PC-9 (cell line): ENCODE measurements at regions not wholly inside any gene's neighbourhood (a gene's known extent, or its start where the extent isn't known, plus 50 kb on each side); places are given as distances from the start of the nearest gene placed in this dataset.

Experiments
- BruUV-seq: library from RNA; stranded (reverse); fragments of 400-500 nt; replicated peaks from 2 replicates; lab custom pipeline; 2021; lab: Mats Ljungman, UMichigan
- CTCF ChIA-PET: fragments of 300-600 bp; sonication (Branson Sonifier 250); formaldehyde crosslinking; loops from one replicate; lab custom pipeline; 2022; ENCODE audit warnings: antibody characterized with exemption; lab: Charles Lee
- POLR2A ChIA-PET: fragments of 300-600 bp; sonication (Branson Sonifier 250); formaldehyde crosslinking; loops from one replicate; lab custom pipeline; 2022; ENCODE audit warnings: antibody characterized with exemption; ENCODE audit not compliant: unreplicated experiment; lab: Charles Lee
- DNase-seq, 2 experiments: peaks; one replicate each; pipeline versions ENCODE4 v3.0.0 to v3.0.0-alpha.2; 2015 to 2022; ENCODE audit warnings: mixed read lengths in 1 of 2
- H2AFZ ChIP-seq: fragments of 200-600 bp; sonication (generic); 2 replicates; pipeline ENCODE4 v1.8.1; 2017; ENCODE audit warnings: antibody characterized with exemption
- H3F3A ChIP-seq: fragments of 200-600 bp; sonication (generic); 2 replicates; pipeline ENCODE4 v1.8.1; 2017; ENCODE audit warnings: antibody characterized with exemption, mild to moderate bottlenecking, low read depth; ENCODE audit not compliant: insufficient read depth
- H3K27ac ChIP-seq: fragments of 200-600 bp; sonication (generic); 2 replicates; pipeline ENCODE4 v1.6.1; 2016; ENCODE audit warnings: mixed run types
- H3K27me3 ChIP-seq: fragments of 200-600 bp; sonication (generic); 2 replicates; pipeline ENCODE4 v1.6.1; 2016; ENCODE audit warnings: low read depth, mixed run types; ENCODE audit not compliant: insufficient read depth
- H3K36me3 ChIP-seq: fragments of 200-600 bp; sonication (generic); 2 replicates; pipeline ENCODE4 v1.6.1; 2016; ENCODE audit warnings: low read depth, mixed run types
- H3K4me1 ChIP-seq: fragments of 200-600 bp; sonication (generic); replicated peaks from 2 replicates; pipeline ENCODE4 v1.6.1; 2016; ENCODE audit warnings: mixed run types; ENCODE audit not compliant: insufficient read depth
- H3K4me2 ChIP-seq: fragments of 200-600 bp; sonication (generic); 2 replicates; pipeline ENCODE4 v1.6.1; 2017; ENCODE audit warnings: mixed run types
- H3K4me3 ChIP-seq: fragments of 200-600 bp; sonication (generic); 2 replicates; pipeline ENCODE4 v1.6.1; 2016; ENCODE audit warnings: mixed run types
- H3K79me2 ChIP-seq: fragments of 200-600 bp; sonication (generic); 2 replicates; pipeline ENCODE4 v1.6.1; 2017; ENCODE audit warnings: low read depth, mixed run types
- H3K9me2 ChIP-seq: fragments of 200-600 bp; sonication (generic); 2 replicates; pipeline ENCODE4 v1.8.1; 2017; ENCODE audit warnings: mild to moderate bottlenecking; ENCODE audit not compliant: insufficient read depth
- H3K9me3 ChIP-seq: fragments of 200-600 bp; sonication (generic); 2 replicates; pipeline ENCODE4 v1.8.1; 2016; ENCODE audit warnings: low read depth; ENCODE audit not compliant: insufficient read depth
- H4K20me1 ChIP-seq: fragments of 200-600 bp; sonication (generic); 2 replicates; pipeline ENCODE4 v1.8.1; 2017; ENCODE audit not compliant: insufficient read depth
- EZH2 ChIP-seq: fragments of 200-600 bp; sonication (generic); IDR thresholded peaks from 2 replicates; pipeline ENCODE4 v1.8.0; 2017; ENCODE audit warnings: antibody characterized with exemption, low read depth
- intact Hi-C: fragments of 100-400 bp; cut with micrococcal nuclease; formaldehyde crosslinking; loops from one replicate; pipeline ENCODE4 v1.10.0; 2022; ENCODE audit not compliant: unreplicated experiment
- TF ChIP-seq, protein P1 (sequence below): fragments of 200-600 bp; sonication (generic); conservative IDR thresholded peaks from 2 replicates; pipeline ENCODE4 v1.6.1; 2017; ENCODE audit warnings: mixed run types, antibody characterized with exemption, mild to moderate bottlenecking, moderate library complexity

GRCh38 chr17:12603566-12603965 is 62.1 kb upstream of the MYOCD start:
- DNase-seq, result no peak
- H3K9me2 ChIP-seq, result no peaks in the 10 kb centered on the region
- peaks cover 9% of the 10 kb centered on the region; the same call in 1 of the 2 replicates for H3K27me3 ChIP-seq
- no peaks in the 10 kb centered on the region for H4K20me1 ChIP-seq
- no peaks in the 10 kb centered on the region for H3K4me1 ChIP-seq
- H3K79me2 ChIP-seq, result no peaks in the 10 kb centered on the region
- BruUV-seq, result no TSS peak
- H3K4me2 ChIP-seq, result no peak overlapping the region
- H3K9me3 ChIP-seq, result no peaks in the 10 kb centered on the region
- POLR2A ChIA-PET, result no interaction called here
- no peak overlapping the region for H3K4me3 ChIP-seq
- H3K27ac ChIP-seq, result no peak overlapping the region
- CTCF ChIA-PET, result no interaction called here
- H3F3A ChIP-seq, result no peaks in the 10 kb centered on the region
- no peak overlapping the region for H2AFZ ChIP-seq
- no peaks in the 10 kb centered on the region for H3K36me3 ChIP-seq
- TF ChIP-seq, protein P1, sequence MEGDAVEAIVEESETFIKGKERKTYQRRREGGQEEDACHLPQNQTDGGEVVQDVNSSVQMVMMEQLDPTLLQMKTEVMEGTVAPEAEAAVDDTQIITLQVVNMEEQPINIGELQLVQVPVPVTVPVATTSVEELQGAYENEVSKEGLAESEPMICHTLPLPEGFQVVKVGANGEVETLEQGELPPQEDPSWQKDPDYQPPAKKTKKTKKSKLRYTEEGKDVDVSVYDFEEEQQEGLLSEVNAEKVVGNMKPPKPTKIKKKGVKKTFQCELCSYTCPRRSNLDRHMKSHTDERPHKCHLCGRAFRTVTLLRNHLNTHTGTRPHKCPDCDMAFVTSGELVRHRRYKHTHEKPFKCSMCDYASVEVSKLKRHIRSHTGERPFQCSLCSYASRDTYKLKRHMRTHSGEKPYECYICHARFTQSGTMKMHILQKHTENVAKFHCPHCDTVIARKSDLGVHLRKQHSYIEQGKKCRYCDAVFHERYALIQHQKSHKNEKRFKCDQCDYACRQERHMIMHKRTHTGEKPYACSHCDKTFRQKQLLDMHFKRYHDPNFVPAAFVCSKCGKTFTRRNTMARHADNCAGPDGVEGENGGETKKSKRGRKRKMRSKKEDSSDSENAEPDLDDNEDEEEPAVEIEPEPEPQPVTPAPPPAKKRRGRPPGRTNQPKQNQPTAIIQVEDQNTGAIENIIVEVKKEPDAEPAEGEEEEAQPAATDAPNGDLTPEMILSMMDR, result no peak
- no peak for TF ChIP-seq EZH2
- intact Hi-C loops, result no loop called here

- Histone ChIP-seq H3K9me3 (no peaks in the 10 kb centered on the region), H3K4me2 (no peak overlapping the region), H3K4me1 (no peaks in the 10 kb centered on the region), H3K9me2 (no peaks in the 10 kb centered on the region), H4K20me1 (no peaks in the 10 kb centered on the region), H3K79me2 (no peaks in the 10 kb centered on the region), H3K27ac (no peak overlapping the region), H3K4me3 (no peak overlapping the region), H2AFZ (no peak overlapping the region), H3K36me3 (no peaks in the 10 kb centered on the region), H3F3A (no peaks in the 10 kb centered on the region), H3K27me3 (peaks cover 9% of the 10 kb centered on the region; the same call in 1 of the 2 replicates)
- ChIA-PET POLR2A (no interaction called here), CTCF (no interaction called here)
- TF ChIP-seq EZH2, result no peak
- TF ChIP-seq, protein P1, result no peak
- no TSS peak for BruUV-seq
- DNase-seq, result no peak
- intact Hi-C loops, result no loop called here
These were observed 60.5 kb upstream of the MYOCD start for GRCh38 chr17:12605222-12605621.

- Histone ChIP-seq H3F3A (no peaks in the 10 kb centered on the region), H3K27me3 (no peaks in the 10 kb centered on the region), H3K27ac (no peak overlapping the region), H3K4me2 (no peak overlapping the region), H3K9me2 (no peaks in the 10 kb centered on the region; the same call in 1 of the 2 replicates), H3K4me3 (no peak overlapping the region), H3K4me1 (no peaks in the 10 kb centered on the region), H3K36me3 (no peaks in the 10 kb centered on the region), H2AFZ (no peak overlapping the region), H3K9me3 (no peaks in the 10 kb centered on the region), H4K20me1 (no peaks in the 10 kb centered on the region), H3K79me2 (no peaks in the 10 kb centered on the region)
- DNase-seq, result no peak
- TF ChIP-seq, protein P1, result no peak
- no peak for TF ChIP-seq EZH2
- BruUV-seq, result no TSS peak
- CTCF ChIA-PET, result no interaction called here
- intact Hi-C loops, result no loop called here
- POLR2A ChIA-PET, result no interaction called here
These were observed 52.1 kb upstream of the MYOCD start for GRCh38 chr17:12613566-12613965.
